SJCRH30 (cell line): ENCODE measurements at regions not wholly inside any gene's neighbourhood (a gene's known extent, or its start where the extent isn't known, plus 50 kb on each side); places are given as distances from the start of the nearest gene placed in this dataset.

Experiments used
- DNase-seq, 2 experiments: peaks; one replicate each; pipeline ENCODE4 v3.0.0-alpha.2; 2015 to 2020
- H3K27ac ChIP-seq: fragments of 250-450 bp; sonication (Bioruptor Pico); 2 replicates; pipeline ENCODE4 v1.5.1; 2020; ENCODE audit warnings: mild to moderate bottlenecking, moderate library complexity
- H3K27me3 ChIP-seq: fragments of 250-450 bp; sonication (Bioruptor Pico); 2 replicates; pipeline ENCODE4 v1.5.1; 2020; ENCODE audit warnings: mild to moderate bottlenecking, moderate library complexity
- H3K36me3 ChIP-seq: fragments of 250-450 bp; sonication (Bioruptor Pico); 2 replicates; pipeline ENCODE4 v1.5.1; 2020; ENCODE audit warnings: mild to moderate bottlenecking, moderate library complexity
- H3K4me1 ChIP-seq: fragments of 250-450 bp; sonication (Bioruptor Pico); 2 replicates; pipeline ENCODE4 v1.5.1; 2020; ENCODE audit warnings: mild to moderate bottlenecking, moderate library complexity
- H3K4me3 ChIP-seq: fragments of 250-450 bp; sonication (Bioruptor Pico); 2 replicates; pipeline ENCODE4 v1.5.1; 2020; ENCODE audit warnings: mild to moderate bottlenecking, moderate library complexity
- H3K9me3 ChIP-seq: fragments of 250-450 bp; sonication (Bioruptor Pico); replicated peaks from 2 replicates; pipeline ENCODE4 v1.5.1; 2020; ENCODE audit warnings: mild to moderate bottlenecking, moderate library complexity

DNA sequence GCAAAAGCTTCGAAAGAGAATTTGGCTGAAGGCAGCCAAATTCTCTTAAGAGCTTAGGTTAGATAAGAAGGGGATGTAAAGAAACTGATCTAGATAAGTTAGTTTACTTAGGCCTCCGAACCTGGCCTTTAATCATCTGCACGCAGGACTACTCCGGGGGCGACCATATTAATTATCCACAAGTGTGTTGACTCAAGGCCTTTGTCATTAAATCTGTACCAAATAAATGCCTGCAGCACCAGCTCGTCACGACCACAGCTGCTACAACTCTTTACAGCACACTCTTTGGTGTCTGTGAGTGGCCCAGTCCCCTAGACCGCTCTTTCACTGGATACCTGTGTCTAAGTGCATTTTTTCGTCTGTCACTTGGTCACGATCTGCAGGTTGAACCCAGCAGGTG lies 69.8 kb upstream of the LSM8 start:
- Histone ChIP-seq H3K4me1 (no peaks in the 10 kb centered on the region), H3K4me3 (no peak overlapping the region), H3K36me3 (no peaks in the 10 kb centered on the region), H3K9me3 (no peaks in the 10 kb centered on the region), H3K27ac (no peak overlapping the region), H3K27me3 (no peaks in the 10 kb centered on the region)
- no peak for DNase-seq

- no peaks in the 10 kb centered on the region for H3K36me3 ChIP-seq
- no peak overlapping the region for H3K27ac ChIP-seq
- H3K27me3 ChIP-seq: peaks cover 6% of the 10 kb centered on the region; the same call in 1 of the 2 replicates
- no peaks in the 10 kb centered on the region for H3K9me3 ChIP-seq
- no peaks in the 10 kb centered on the region for H3K4me1 ChIP-seq
- H3K4me3 ChIP-seq: no peak overlapping the region
- DNase-seq: no peak
Measured at GRCh38 chr7:118129041-118129795, 54.7 kb upstream of the LSM8 start.

- DNase-seq: no peak
Measured at GRCh38 chr7:118132764-118133163, 51.2 kb upstream of the LSM8 start.

More at GRCh38 chr7:118132764-118133163, 51.2 kb upstream of the LSM8 start:
- peaks cover 6% of the 10 kb centered on the region; the same call in 1 of the 2 replicates for H3K27me3 ChIP-seq
- no peaks in the 10 kb centered on the region for H3K4me1 ChIP-seq
- no peak overlapping the region for H3K27ac ChIP-seq
- no peak overlapping the region for H3K4me3 ChIP-seq
- H3K36me3 ChIP-seq: no peaks in the 10 kb centered on the region
- H3K9me3 ChIP-seq: no peaks in the 10 kb centered on the region
